GM18870 (cell line): ENCODE measurements at regions not wholly inside any gene's neighbourhood (a gene's known extent, or its start where the extent isn't known, plus 50 kb on each side); places are given as distances from the start of the nearest gene placed in this dataset.

Experiments used
- ATAC-seq: cut with Tn5 transposase; IDR thresholded peaks from one replicate; pipeline ENCODE4 v1.9.1; 2021; ENCODE audit warnings: moderate library complexity; ENCODE audit not compliant: unreplicated experiment

GRCh38 chr20:52746190-52746589, 226.0 kb upstream of the TSHZ2 start:
- no peak for ATAC-seq

GRCh38 chr20:52744441-52744840, 227.7 kb upstream of the TSHZ2 start:
- no peak for ATAC-seq

GRCh38 chr20:52738081-52738480, 234.1 kb upstream of the TSHZ2 start:
- no peak for ATAC-seq

- no peak for ATAC-seq
These were observed 235.7 kb upstream of the TSHZ2 start for GRCh38 chr20:52736507-52736906.

GRCh38 chr20:52731093-52731492, 241.1 kb upstream of the TSHZ2 start:
- ATAC-seq = no peak

GRCh38 chr20:52727740-52728456, 244.3 kb upstream of the TSHZ2 start:
- ATAC-seq = no peak

GRCh38 chr20:52724541-52724940, 247.6 kb upstream of the TSHZ2 start:
- ATAC-seq = no peak

- no peak for ATAC-seq
These were observed 249.1 kb upstream of the TSHZ2 start for GRCh38 chr20:52722926-52723688.

- no peak for ATAC-seq
These were observed 264.0 kb upstream of the TSHZ2 start for GRCh38 chr20:52708137-52708536.

- no peak for ATAC-seq
These were observed 267.6 kb upstream of the TSHZ2 start for GRCh38 chr20:52704553-52704952.

GRCh38 chr20:52688345-52688744, 283.8 kb upstream of the TSHZ2 start:
- no peak for ATAC-seq

- ATAC-seq = no peak
These were observed 287.3 kb upstream of the TSHZ2 start for GRCh38 chr20:52684905-52685304.

- no peak for ATAC-seq
These were observed 288.0 kb upstream of the TSHZ2 start for GRCh38 chr20:52684176-52684575.

GRCh38 chr20:52683761-52684160, 288.4 kb upstream of the TSHZ2 start:
- no peak for ATAC-seq

GRCh38 chr20:52682237-52682636, 289.9 kb upstream of the TSHZ2 start:
- no peak for ATAC-seq

- ATAC-seq = no peak
These were observed 290.9 kb upstream of the TSHZ2 start for GRCh38 chr20:52681288-52681687.

GRCh38 chr20:52677216-52677615, 294.9 kb upstream of the TSHZ2 start:
- no peak for ATAC-seq

GRCh38 chr20:52676283-52676995, 295.7 kb upstream of the TSHZ2 start:
- ATAC-seq = no peak

GRCh38 chr20:52675375-52675774, 296.8 kb upstream of the TSHZ2 start:
- ATAC-seq = no peak

- ATAC-seq = no peak
These were observed 303.5 kb upstream of the TSHZ2 start for GRCh38 chr20:52668626-52669025.

- ATAC-seq = no peak
These were observed 304.8 kb upstream of the TSHZ2 start for GRCh38 chr20:52667358-52667757.

GRCh38 chr20:52665441-52665840, 306.7 kb upstream of the TSHZ2 start:
- ATAC-seq = no peak
